H1 (cell line): ENCODE measurements at regions not wholly inside any gene's neighbourhood (a gene's known extent, or its start where the extent isn't known, plus 50 kb on each side); places are given as distances from the start of the nearest gene placed in this dataset.

Experiments used
- CEBPB ChIP-seq: IDR thresholded peaks from 2 replicates; pipeline ENCODE4 v1.6.1; 2012; ENCODE audit warnings: low read depth, low read length
- EZH2 ChIP-seq: fragments of 200-600 bp; sonication (generic); IDR thresholded peaks from 2 replicates; pipeline ENCODE4 v1.7.1; 2012; ENCODE audit warnings: low read depth, mild to moderate bottlenecking, moderate library complexity, low read length, inconsistent platforms; ENCODE audit not compliant: severe bottlenecking
- HDAC6 ChIP-seq: IDR thresholded peaks from one replicate; pipeline ENCODE4 v1.7.1; 2012; ENCODE audit warnings: low read depth, mild to moderate bottlenecking, inconsistent platforms, low read length, moderate library complexity
- MAFK ChIP-seq: IDR thresholded peaks from 2 replicates; pipeline ENCODE4 v1.6.1; 2012; ENCODE audit warnings: low read depth, mild to moderate bottlenecking, improper control_type of control experiment, low read length
- MAX ChIP-seq: IDR thresholded peaks from 2 replicates; pipeline ENCODE4 v1.6.1; 2012; ENCODE audit warnings: inconsistent platforms
- PHF8 ChIP-seq: fragments of 200-600 bp; sonication (generic); conservative IDR thresholded peaks from 2 replicates; pipeline ENCODE4 v1.7.1; 2012; ENCODE audit warnings: low read depth, mild to moderate bottlenecking, inconsistent platforms, low read length, moderate library complexity
- POLR2A ChIP-seq, 2 experiments: IDR thresholded peaks; 1 replicate in 1 of 2; 2 replicates in 1 of 2; pipeline ENCODE4 v1.6.1; 2011; ENCODE audit warnings: low read depth in 2 of 2, low read length in 2 of 2, mild to moderate bottlenecking in 2 of 2; ENCODE audit errors: control extremely low read depth in 1 of 2
- RAD21 ChIP-seq, 2 experiments: IDR thresholded peaks in 1 of 2; conservative IDR thresholded peaks in 1 of 2; 2 replicates each; pipeline ENCODE4 v1.6.1; 2011; ENCODE audit warnings: low read depth in 2 of 2, low read length in 2 of 2, improper control_type of control experiment in 1 of 2, inconsistent platforms in 1 of 2, mild to moderate bottlenecking in 1 of 2, moderate library complexity in 1 of 2
- SUZ12 ChIP-seq: fragments of 200-600 bp; sonication (generic); IDR thresholded peaks from 2 replicates; pipeline ENCODE4 v1.6.1; 2012; ENCODE audit warnings: mild to moderate bottlenecking, inconsistent platforms, low read length, moderate library complexity, mixed read lengths
- TAF1 ChIP-seq: IDR thresholded peaks from 2 replicates; pipeline ENCODE4 v1.6.1; 2011; ENCODE audit warnings: mild to moderate bottlenecking, low read depth, low read length
- YY1 ChIP-seq: IDR thresholded peaks from 2 replicates; pipeline ENCODE4 v1.6.1; 2011; ENCODE audit warnings: low read depth, mild to moderate bottlenecking, low read length
- TF ChIP-seq, protein P1 (sequence below), 3 experiments: IDR thresholded peaks; 1 replicate in 2 of 3; 2 replicates in 1 of 3; pipeline versions ENCODE4 v1.5.1 to v1.6.1; 2011; ENCODE audit warnings: low read length in 3 of 3, mild to moderate bottlenecking in 3 of 3, inconsistent platforms in 2 of 3, low read depth in 1 of 3, moderate library complexity in 1 of 3; ENCODE audit not compliant: insufficient read depth in 1 of 3; ENCODE audit errors: control extremely low read depth in 1 of 3

GRCh38 chr10:3474266-3474665 lies 301.7 kb upstream of the PITRM1 start:
- TF ChIP-seq MAX (no peak), MAFK (no peak), PHF8 (no peak), TAF1 (no peak), CEBPB (no peak), RAD21 (IDR thresholded peaks at IDR 0.05 in 1 of 2, conservative IDR thresholded peaks at IDR 0.05 in 1 of 2; ENCODE audit: low read depth in 2 of 2, low read length in 2 of 2) (no peak), EZH2 (no peak), YY1 (no peak), POLR2A (IDR thresholded peaks at IDR 0.05; ENCODE audit: control extremely low read depth in 1 of 2, low read depth in 2 of 2, low read length in 2 of 2) (no peak), HDAC6 (no peak), SUZ12 (no peak)
- TF ChIP-seq, protein P1, sequence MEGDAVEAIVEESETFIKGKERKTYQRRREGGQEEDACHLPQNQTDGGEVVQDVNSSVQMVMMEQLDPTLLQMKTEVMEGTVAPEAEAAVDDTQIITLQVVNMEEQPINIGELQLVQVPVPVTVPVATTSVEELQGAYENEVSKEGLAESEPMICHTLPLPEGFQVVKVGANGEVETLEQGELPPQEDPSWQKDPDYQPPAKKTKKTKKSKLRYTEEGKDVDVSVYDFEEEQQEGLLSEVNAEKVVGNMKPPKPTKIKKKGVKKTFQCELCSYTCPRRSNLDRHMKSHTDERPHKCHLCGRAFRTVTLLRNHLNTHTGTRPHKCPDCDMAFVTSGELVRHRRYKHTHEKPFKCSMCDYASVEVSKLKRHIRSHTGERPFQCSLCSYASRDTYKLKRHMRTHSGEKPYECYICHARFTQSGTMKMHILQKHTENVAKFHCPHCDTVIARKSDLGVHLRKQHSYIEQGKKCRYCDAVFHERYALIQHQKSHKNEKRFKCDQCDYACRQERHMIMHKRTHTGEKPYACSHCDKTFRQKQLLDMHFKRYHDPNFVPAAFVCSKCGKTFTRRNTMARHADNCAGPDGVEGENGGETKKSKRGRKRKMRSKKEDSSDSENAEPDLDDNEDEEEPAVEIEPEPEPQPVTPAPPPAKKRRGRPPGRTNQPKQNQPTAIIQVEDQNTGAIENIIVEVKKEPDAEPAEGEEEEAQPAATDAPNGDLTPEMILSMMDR (IDR thresholded peaks at IDR 0.05; ENCODE audit: control extremely low read depth in 1 of 3, insufficient read depth in 1 of 3, low read depth in 1 of 3, low read length in 3 of 3) = no peak
